ENCODE measurements at regions not wholly inside any gene's neighbourhood (a gene's known extent, or its start where the extent isn't known, plus 50 kb on each side); places are given as distances from the start of the nearest gene placed in this dataset.

DNA sequence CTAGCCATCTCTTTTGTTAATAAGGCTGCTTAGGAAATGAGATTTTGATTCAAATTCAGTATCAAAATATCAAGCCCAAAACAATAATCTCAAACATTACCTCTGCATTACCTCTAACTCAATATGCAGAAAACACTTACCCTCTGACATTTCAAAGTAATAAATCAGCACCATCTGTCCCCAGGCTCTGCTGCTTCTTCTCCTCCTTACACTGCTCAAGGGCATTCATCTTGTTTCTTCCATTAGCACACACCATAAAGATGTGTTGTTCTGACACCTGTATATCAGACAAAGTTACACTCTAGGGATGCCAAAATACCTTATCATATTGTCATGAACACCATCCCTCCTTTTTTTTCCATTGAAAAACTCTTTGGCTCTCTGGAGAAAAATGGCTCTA is 1630.3 kb downstream of the RPA4 start:
- TF ChIP-seq RAD21 (IDR thresholded peaks at IDR 0.05; ENCODE audit: low read depth) (no peak), POLR2A (IDR thresholded peaks at IDR 0.05; ENCODE audit: borderline replicate concordance, extremely low read depth, insufficient read depth, insufficient read length) (no peak), SP1 (IDR thresholded peaks at IDR 0.05; ENCODE audit: low read depth) (no peak), EGR1 (IDR thresholded peaks at IDR 0.05; ENCODE audit: low read depth) (no peak)
- TF ChIP-seq, protein P1, sequence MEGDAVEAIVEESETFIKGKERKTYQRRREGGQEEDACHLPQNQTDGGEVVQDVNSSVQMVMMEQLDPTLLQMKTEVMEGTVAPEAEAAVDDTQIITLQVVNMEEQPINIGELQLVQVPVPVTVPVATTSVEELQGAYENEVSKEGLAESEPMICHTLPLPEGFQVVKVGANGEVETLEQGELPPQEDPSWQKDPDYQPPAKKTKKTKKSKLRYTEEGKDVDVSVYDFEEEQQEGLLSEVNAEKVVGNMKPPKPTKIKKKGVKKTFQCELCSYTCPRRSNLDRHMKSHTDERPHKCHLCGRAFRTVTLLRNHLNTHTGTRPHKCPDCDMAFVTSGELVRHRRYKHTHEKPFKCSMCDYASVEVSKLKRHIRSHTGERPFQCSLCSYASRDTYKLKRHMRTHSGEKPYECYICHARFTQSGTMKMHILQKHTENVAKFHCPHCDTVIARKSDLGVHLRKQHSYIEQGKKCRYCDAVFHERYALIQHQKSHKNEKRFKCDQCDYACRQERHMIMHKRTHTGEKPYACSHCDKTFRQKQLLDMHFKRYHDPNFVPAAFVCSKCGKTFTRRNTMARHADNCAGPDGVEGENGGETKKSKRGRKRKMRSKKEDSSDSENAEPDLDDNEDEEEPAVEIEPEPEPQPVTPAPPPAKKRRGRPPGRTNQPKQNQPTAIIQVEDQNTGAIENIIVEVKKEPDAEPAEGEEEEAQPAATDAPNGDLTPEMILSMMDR (IDR thresholded peaks at IDR 0.05 in 2 of 3, conservative IDR thresholded peaks at IDR 0.05 in 1 of 3; ENCODE audit: borderline replicate concordance in 1 of 3, insufficient read depth in 1 of 3, low read depth in 2 of 3, low read length in 2 of 3): no peak

All from HCT116 (cell line).